Head of caudate nucleus (tissue), 42 donors: ENCODE measurements at regions not wholly inside any gene's neighbourhood (a gene's known extent, or its start where the extent isn't known, plus 50 kb on each side); places are given as distances from the start of the nearest gene placed in this dataset.
"Not testable (repeated sequence)": the region's sequence is repeated elsewhere in the genome, so short reads cannot be mapped to it uniquely, and the experiment has no call there.

Experiments
- DNase-seq, 42 donors: peaks; one replicate each; pipeline versions ENCODE4 v3.0.0 to v3.0.0-alpha.2; 2020 to 2021; ENCODE audit warnings: mixed read lengths in 7 of 42
- intact Hi-C: fragments of 100-400 bp; cut with DNase I; formaldehyde crosslinking; loops from one replicate; pipeline ENCODE4 v1.15.0; 2022

DNA sequence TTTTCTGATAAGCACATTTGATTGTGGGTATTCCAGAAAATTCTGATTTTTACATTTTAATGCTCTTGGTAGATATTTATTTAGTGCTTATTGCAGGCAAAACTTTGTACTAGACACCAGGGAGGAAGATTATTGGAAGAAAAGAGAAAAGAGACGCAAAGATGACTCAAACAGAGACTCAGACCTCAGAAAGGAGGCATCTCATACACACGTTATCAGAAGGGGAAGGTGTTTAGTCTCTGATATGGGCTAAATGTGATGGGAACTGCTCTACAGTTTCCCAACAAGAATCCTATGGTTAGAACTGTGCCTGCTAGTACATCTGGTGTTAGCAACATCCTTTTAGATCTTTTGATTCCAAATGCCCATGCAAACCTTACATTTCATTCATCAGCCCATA, 245.6 kb downstream of the KLF5 start:
- DNase-seq, result no peak
- intact Hi-C loops, result no loop called here

DNA sequence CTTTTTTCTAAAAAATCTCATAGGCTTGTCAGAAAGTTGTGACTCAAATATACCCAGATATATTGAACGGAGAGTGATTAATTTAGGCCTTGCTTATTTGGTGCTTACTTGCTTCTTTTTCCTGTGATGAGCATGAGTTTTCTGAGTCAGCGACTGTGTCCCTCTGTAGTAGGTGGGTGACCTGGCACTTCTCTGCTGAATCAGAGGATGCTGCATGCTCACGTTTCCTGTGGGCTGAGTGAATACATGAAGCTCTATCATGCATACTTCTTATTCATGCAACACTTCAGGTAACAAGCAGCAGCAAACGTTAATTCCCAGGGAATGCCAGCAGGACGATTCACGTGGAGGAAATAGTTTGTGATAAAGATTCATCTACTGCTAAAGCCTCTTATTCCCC, 245.0 kb downstream of the KLF5 start:
- DNase-seq, result peak in 5 of 42 donors; percentile 1 to 15 (median 8)
- intact Hi-C loops, result no loop called here

DNA sequence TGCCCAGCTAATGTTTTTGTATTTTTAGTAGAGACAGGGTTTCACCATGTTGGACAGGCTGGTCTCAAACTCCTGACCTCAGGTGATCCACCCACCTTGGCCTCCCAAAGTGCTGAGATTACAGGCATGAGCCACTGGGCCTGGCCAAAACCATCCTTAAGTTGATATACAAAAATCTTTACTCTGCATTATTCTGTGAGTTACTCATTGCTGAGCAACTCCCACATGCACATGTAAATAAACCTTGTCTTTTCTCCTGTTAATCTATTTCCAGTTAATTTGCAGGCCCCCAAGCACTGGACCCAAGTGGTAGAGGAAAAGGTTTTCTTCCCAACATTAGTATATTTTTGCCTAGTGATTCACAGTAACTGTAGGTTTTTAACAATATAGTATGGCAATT, 242.8 kb downstream of the KLF5 start:
- intact Hi-C loops, DNase-seq: not testable (repeated sequence)

DNA sequence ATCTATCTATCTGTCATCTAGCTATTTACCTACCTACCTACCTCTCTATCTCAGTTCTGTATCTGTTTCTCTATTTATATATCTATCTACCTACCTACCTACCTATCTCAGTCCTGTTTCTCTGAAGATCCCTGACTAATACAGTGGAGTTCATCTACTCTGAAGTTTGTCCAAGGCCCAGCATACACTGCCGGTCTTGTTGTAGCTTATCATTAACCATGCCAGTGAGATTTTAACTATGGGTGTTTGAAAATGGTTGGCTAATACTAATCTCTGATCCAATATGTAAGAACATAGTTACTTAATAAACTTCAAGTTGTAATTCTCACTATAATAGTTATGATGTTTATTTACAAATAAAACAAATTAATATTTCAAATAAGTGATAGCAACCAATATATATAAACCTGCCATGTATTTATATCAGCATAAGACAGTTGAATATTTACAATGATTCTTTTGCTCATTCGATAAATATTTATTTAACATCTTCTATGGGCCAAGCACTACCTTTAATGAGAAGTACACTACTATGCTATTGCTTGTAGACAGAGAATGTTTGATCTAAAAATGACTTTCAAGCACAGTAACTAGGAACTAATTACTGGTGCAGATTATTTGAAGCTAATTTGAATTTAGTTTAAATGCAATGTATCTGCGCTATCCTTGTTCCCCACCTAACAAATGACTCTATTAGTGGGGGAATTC, 242.1 kb downstream of the KLF5 start:
- intact Hi-C loops, result no loop called here
- DNase-seq, result no peak

DNA sequence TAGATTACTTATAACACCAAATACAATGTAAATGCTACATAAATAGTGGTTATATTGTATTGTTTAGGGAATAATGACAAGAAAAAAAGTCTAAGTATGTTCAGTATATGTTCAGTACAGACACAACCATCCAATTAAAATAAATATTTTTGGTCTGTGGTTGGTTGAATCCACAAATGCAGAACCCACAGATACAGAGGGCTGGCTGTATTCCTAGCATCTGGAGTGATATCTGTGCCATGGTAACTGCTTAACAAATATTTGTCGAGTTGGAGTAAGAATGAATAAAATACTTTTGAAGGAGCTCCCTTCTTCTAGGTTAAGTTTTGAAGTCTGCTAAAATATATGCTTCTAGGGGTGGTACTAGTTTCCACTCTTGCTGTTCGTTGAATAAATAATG, 241.0 kb downstream of the KLF5 start:
- DNase-seq, result no peak
- intact Hi-C loops, result no loop called here

DNA sequence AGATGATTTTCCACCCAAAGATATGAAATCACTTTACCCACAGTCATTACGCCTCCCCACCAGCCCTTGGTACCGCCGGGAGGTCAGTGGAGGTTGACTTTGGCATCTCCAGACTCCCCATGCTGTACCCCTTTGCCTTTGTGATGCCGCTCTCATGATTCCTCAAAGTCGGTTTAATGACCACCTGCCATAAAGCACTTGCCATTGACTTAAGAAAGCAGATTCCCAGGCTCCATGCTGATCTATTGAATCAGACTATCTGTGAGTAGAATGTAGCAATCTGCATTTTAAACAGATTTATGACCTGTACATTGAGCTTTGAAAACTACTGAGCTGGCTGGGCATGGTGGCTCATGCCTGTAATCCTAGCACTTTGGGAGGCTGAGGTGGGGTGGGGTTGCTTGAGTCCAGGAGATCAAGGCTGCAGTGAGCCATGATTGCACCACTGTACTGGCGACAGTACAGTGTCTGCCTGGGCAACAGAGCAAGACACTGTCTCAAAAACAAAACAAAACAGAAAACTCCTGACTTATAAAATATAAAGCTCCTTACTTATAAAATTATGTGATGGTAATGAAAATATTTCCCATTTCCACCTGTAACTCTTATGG, 235.2 kb downstream of the KLF5 start:
- DNase-seq, result no peak
- intact Hi-C loops, result no loop called here

DNA sequence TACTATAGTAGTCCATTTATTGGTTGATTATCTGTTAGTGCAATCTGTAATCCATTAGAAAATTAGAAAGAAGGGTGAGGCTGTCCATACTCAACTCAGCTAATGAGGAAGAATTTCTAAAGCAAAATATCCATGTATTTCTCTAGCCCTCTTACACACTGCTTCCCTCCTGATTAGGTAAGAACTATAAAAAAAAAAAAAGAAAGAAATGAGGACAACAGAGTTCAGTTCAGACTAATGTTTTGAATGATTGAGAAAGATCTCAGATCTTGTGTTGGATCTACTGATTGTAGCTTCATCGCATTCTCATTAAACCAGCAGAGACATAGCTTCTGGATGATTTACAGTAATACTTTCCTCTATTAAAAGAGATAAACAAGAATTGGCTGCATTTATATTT, 233.3 kb downstream of the KLF5 start:
- no peak for DNase-seq
- intact Hi-C loops, result no loop called here

DNA sequence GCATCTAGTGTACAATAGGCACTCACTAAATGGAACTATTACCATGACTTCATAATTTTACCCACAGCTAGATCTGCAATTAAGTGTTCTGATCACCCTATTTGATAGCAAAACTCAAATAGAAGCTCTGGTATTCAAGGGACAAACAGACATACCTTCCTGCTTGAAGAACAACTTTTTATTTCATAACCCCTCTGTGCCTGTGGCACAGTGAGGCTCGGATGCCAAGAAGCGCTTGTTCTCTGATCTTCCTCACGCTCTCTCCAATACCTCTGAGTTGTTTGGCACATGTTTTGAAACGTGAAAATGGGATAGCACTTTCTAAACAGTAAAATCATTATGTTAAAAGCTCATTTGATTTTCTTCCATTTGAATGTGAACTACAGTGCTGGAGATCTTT, 232.0 kb downstream of the KLF5 start:
- DNase-seq, result no peak
- intact Hi-C loops, result no loop called here

DNA sequence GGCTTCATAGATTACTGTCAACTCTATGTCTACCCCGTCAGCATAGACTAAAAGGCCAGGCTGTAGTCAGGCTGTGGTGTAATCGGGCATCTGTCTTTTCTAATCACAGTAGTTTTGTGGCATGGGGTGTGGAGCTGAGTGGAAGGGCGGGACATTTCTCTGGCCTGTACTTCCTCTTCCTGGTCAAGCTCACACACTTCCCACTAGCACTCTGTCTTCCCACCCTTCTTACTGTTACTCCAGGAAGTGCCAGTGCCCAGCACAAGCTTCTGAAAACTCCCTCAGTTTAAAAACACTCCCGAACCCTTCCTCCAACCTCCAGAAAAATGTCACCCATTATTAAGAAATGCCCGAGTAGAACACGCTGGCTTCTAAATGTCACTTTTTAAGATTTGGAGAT, 229.8 kb downstream of the KLF5 start:
- intact Hi-C loops, result no loop called here
- no peak for DNase-seq

DNA sequence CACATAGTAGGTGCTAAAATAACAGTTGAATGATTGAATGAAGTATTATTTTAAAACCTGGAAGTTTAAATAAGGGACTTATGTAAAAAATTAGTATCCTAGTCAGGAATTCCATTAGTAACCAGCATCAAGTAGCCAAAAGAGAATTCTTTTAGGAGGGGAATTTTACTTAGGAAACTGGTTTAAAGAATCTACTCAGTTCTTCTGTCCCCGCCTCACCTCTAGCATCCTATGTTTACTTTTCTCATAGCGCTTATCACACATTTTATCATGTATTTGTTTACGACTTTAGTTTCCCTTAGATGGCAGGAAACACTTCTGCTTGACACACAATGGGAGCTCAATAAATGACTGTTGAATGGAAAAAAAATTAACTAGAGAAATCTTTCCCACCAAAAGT, 229.0 kb downstream of the KLF5 start:
- no peak for DNase-seq
- intact Hi-C loops, result no loop called here

DNA sequence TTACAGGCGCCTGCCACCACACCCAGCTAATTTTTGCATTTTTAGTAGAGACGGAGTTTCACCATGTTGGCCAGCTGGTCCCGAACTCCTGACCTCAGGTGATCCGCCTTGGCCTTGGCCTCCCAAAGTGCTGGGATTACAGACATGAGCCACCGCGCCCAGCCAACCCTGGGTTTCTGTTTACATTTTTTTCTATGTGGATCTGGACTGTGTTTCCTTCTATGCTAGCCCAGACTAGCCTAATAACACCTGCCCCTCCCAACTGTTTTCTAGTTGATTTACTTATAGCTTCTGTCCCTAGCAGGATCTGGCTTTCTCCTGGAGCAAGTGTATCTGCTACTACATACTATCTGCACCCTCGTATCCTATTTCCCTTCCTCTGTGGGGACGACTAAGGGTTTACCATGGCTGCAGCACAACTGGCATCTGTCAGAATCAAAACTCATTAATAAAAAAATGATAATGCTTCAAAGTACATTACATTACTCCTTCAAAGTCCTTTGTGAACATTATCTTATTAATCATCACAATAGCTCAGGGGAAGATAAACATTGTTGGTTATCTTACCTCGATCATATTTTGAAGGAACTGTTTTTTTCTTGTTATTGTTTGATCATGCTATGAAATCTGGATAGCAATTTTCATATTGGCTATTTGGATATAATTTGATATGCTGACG, 228.3 kb downstream of the KLF5 start:
- intact Hi-C loops, result no loop called here
- no peak for DNase-seq

DNA sequence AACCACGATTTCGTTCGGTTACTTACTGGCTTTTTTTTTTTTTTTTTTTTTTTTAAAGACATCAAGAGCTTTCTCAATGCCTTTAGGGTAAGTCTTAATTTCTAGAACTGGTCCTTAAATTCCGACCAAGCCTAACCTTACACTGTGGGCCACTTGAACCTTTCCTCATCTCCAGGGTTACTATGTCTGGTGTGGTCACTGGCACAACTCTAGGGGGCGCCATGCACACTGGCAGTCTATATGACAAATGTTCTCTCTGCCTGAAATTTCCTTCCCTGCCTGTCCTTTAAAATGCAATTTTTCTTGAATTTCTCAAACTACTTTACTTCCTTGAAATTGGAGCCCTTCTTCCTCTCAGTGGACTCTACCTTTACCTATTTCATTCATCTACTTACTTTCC, 227.4 kb downstream of the KLF5 start:
- intact Hi-C loops, result no loop called here
- no peak for DNase-seq

DNA sequence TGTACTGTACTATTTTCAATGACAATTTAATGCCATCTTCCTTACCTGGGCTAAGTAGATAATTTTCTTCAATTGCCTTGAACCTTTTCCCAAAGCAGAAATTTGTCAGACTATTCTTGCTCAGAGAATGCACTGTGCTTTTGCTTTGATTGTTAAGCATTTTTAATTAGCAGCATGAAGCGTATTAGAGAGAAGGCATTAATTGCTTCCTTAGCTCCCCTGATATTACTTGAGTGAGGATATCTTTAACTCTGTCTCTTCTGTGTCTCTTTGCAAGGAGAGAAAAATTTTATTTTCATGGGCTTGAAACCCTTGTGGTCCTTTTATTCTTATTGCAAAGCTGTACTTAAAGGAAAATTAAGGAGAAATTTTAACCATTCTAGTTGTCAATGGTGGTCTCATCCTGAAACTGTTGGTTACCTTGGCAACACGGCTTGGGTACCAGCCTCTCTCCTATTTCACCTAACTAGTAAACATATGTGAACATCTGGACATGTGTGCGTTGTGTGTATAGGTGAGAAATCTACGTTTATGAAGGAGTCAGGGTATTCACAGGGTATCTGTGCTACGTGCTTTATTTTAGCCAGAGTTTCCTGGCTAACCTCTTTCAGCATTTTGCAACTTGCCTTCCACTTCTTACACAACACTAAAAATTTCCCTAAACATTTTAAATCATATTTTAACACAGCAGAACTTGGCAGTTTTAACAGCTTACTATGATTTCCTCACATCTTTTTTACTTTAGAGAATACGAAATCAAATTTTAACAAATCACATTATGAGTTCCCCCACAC, 225.5 kb downstream of the KLF5 start:
- DNase-seq, result no peak

DNA sequence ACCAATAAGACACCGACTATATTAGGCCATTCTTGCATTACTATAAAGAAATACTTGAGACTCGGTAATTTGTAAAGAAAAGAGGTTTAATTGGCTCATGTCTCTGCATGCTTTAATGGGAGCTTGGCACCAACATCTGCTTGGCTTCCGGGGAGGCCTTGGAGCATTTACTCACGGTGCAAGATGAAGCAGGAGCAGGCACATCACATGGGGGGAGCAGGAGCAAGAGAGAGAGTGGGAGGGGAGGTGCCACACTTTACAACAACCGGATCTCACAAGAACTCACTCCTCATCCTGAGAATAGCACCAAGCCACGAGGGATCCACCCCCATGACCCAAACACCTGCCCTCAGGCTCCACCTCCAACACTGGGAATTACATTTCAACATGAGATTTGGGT, 224.8 kb downstream of the KLF5 start:
- peak in 2 of 42 donors; percentile 4 to 7 for DNase-seq
- intact Hi-C loops, result no loop called here

More for the DNA sequence above, 225.5 kb downstream of the KLF5 start:
- intact Hi-C loops, result no loop called here

DNA sequence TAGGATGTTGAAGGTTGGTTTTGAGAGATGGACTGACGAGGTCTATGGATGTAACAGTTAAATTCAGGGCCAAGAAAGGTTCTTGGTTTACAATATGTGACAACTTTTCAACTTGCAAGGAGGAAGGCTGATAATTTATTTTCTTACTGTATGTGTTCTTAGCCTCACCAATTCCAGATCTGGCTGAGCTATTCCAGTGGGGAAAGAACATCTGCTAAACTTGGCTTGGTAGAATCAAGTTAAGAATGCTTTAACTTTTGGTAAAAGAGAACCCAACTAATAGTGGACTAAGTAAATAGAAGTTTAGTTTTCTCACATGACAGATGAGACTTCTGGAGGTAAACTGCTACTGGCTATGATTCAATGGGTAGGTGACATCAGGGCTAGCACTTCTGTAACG, 222.9 kb downstream of the KLF5 start:
- DNase-seq, result no peak
- intact Hi-C loops, result no loop called here

DNA sequence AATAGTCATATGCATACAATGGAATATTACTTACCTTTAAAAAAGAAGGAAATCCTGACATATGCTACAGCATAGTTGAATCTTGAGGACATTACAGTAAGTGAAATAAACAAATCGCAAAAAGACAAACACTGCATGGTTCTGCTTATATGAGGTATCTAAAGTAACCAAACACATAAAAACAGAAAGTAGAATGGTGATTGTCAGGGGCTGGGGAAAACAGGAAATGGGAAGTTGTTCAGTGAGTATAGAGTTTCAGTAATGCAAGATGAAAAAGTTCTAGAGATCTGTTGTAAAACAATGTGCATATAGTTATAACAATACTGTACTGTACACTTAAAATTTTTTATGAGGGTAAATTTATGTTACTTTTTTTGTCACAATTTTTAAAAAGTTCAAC, 219.4 kb downstream of the KLF5 start:
- intact Hi-C loops, result no loop called here

DNA sequence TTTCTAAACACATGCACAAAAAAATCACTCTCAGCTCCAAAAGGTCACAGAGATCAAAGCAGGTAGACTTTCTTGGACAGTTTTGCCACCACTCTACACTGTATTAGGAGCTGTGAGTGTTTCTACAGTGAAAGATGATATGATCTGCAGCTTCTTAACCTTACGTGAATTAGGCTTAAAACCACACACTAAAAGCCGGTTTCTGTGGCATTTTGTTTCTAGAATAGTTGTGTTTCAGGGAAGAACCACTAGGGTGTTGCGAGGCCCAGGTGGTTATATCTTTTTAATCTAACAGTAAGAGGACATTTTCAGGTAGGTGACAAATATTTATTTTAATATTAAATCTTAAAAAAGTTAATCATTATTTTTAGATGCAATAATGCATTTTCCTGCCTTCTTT, 216.4 kb downstream of the KLF5 start:
- no peak for DNase-seq
- intact Hi-C loops, result no loop called here

More for the DNA sequence above, 219.4 kb downstream of the KLF5 start:
- DNase-seq, result no peak

DNA sequence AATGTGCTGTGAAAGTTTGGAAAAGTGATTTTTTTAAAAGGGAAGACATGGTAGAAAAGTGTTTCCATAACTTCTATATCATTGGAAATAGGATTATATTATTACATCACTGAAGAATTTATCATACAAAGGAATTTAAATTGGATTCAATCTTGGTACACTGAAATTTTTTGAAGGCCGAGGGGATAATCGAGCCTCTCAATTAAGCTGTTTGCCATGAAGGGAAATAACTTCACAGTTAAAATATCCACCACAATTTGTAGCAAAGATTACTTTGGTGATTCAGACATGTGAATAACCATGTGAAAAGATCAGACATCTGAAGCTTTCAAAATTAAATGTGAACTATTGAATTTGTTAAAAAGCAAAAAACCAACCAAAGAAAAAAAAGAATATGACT, 215.3 kb downstream of the KLF5 start:
- intact Hi-C loops, result no loop called here
- no peak for DNase-seq

DNA sequence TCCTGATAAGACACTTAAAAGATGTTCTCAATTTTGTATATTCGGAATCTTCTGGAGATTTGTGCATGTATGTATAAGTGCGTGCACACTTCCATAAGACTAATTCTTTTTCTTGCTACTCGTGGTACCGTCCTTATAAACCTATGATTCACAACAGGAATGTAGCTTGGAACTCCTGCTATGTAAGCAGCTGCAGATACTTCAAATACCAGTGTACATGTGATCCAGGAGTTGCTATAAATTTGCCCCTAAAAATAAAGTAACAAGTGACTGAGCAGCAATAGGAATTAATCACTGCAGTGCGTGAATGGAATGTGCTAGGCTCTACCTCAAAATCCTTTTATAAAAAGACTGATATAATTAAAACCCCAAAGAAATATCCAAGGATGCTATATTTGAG, 214.9 kb downstream of the KLF5 start:
- intact Hi-C loops, result no loop called here
- DNase-seq, result no peak

DNA sequence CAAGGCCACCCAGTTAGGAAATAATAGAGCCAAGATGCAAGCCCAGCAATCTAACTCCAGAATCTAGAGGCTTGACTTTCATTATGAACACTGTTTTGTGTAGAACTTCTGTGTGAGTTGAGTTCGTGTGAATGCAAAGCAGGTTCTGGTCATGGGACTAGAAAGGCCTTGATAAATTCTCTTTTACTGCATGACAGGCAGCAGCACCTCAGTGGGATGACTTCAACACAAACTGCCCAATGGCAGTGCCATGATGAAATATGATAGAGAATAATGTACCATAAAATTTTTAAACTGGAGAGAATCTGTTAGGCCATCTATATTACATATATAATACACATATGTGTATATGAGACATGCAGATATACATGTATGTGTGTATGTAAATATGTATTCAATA, 214.5 kb downstream of the KLF5 start:
- intact Hi-C loops, result no loop called here
- no peak for DNase-seq
